ENCODE measurements at regions not wholly inside any gene's neighbourhood (a gene's known extent, or its start where the extent isn't known, plus 50 kb on each side); places are given as distances from the start of the nearest gene placed in this dataset.
"Not testable (repeated sequence)": the region's sequence is repeated elsewhere in the genome, so short reads cannot be mapped to it uniquely, and the experiment has no call there.

DNA sequence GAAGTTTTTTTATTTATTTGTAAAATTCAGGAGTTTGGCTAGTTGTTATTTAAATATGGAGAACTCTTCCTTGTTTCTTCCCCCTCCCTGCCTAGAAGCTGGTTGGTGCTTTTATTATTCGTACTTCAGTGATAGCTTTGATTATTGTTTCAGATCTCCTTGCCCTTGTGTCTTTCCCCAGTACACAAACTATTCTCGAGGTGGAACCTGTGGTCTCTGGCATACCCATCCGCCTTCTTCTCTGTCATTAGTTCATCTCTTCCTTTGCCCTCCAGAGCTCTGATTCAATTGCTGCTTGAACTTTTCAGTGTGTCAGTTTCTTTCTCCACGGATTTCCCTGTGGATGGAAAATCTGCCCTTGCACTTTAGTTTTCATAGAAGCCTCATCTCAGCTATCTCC lies 61.8 kb upstream of the GOLGA6L1 start:
- H3K9me3 ChIP-seq (ENCODE audit: insufficient read depth in 2 of 2, low read depth in 1 of 2, low read length in 1 of 2); H2AK5ac ChIP-seq (ENCODE audit: low read depth, low read length); H3K56ac ChIP-seq (replicated peaks; ENCODE audit: insufficient read length, low read depth, low read length); H3K23me2 ChIP-seq (ENCODE audit: low read depth, low read length); H2BK120ac ChIP-seq (replicated peaks; ENCODE audit: low read depth, low read length); DNase-seq (ENCODE audit: low read depth in 1 of 2, low spot score in 2 of 2); H4K91ac ChIP-seq (replicated peaks; ENCODE audit: insufficient read length, low read length); POLR2A ChIA-PET (ENCODE audit: partially characterized antibody); H4K5ac ChIP-seq (ENCODE audit: insufficient read length, low read depth, low read length); CTCF ChIA-PET (ENCODE audit: partially characterized antibody); H3K14ac ChIP-seq (ENCODE audit: insufficient read length); H3K23ac ChIP-seq (ENCODE audit: insufficient read length); FAIRE-seq; H3K79me2 ChIP-seq (ENCODE audit: control insufficient read depth in 1 of 2, insufficient read depth in 2 of 2, low read length in 2 of 2); H3K4ac ChIP-seq (replicated peaks; ENCODE audit: insufficient read length, low read depth, low read length); H2BK5ac ChIP-seq (ENCODE audit: low read depth, low read length); H3K27me3 ChIP-seq (replicated peaks in 1 of 4; ENCODE audit: control insufficient read depth in 3 of 4, extremely low read depth in 1 of 4, insufficient read depth in 3 of 4, low read length in 3 of 4); H2AFZ ChIP-seq (ENCODE audit: low read length); H3K4me1 ChIP-seq (replicated peaks in 1 of 4; ENCODE audit: control insufficient read depth in 3 of 4, insufficient read depth in 4 of 4, low read length in 3 of 4); H3K4me3 ChIP-seq (ENCODE audit: extremely low read depth in 1 of 4, insufficient read depth in 2 of 4, low read depth in 3 of 4, low read length in 4 of 4); H2BK20ac ChIP-seq (ENCODE audit: low read length); H3K18ac ChIP-seq (ENCODE audit: extremely low read depth, low read length); H3K27ac ChIP-seq (ENCODE audit: low read depth, low read length); H4K20me1 ChIP-seq (replicated peaks in 1 of 2; ENCODE audit: control insufficient read depth in 1 of 2, insufficient read depth in 2 of 2, low read length in 2 of 2); H4K8ac ChIP-seq (ENCODE audit: extremely low read depth, insufficient read depth, low read length); H3K36me3 ChIP-seq (ENCODE audit: control insufficient read depth in 2 of 4, insufficient read depth in 4 of 4, low read length in 3 of 4); H2BK12ac ChIP-seq (ENCODE audit: low read depth, low read length); H3K9ac ChIP-seq (replicated peaks in 1 of 4; ENCODE audit: extremely low read depth in 1 of 4, low read depth in 3 of 4, low read length in 3 of 4); H3K79me1 ChIP-seq (ENCODE audit: low read depth, low read length); H2BK15ac ChIP-seq (ENCODE audit: low read length); H3K4me2 ChIP-seq (ENCODE audit: insufficient read depth in 1 of 2, low read depth in 2 of 2, low read length in 2 of 2): not testable (repeated sequence)
- 78% methylated on average over 3 of the region's 4 CpGs; no CpG with 5 or more reads in 1 of the 2 experiments for WGBS, 2 experiments (ENCODE audit: extremely low coverage in 1 of 2, insufficient coverage in 1 of 2, insufficient read length in 1 of 2, insufficient replicate concordance in 2 of 2, low coverage in 1 of 2, low lambda C conversion rate in 2 of 2, missing lambda C conversion rate in 1 of 2)

DNA sequence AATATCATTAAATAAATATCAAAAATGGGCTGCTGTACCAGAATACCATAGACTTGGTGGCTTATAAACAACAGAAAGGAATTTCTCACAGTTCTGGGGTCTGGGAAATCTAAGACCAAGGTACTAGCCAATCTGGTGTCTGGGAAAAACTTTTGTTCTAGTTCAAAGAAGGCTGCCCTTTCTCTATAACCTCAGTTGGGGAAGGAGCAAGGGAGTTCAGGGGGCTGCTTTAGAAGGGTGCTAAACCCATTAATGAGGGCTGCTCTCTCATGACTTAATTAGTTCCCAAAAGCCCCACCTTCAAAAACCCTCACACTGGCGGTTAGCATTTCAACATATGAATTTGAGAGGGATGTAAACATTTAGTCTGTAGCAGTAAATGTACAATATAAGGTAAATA lies 55.7 kb upstream of the GOLGA6L1 start:
- H2BK15ac ChIP-seq (ENCODE audit: low read length); H3K4me3 ChIP-seq (ENCODE audit: extremely low read depth in 1 of 4, insufficient read depth in 2 of 4, low read depth in 3 of 4, low read length in 4 of 4); H3K4me2 ChIP-seq (ENCODE audit: insufficient read depth in 1 of 2, low read depth in 2 of 2, low read length in 2 of 2); H3K18ac ChIP-seq (ENCODE audit: extremely low read depth, low read length); H2BK20ac ChIP-seq (ENCODE audit: low read length); H3K79me2 ChIP-seq (ENCODE audit: control insufficient read depth in 1 of 2, insufficient read depth in 2 of 2, low read length in 2 of 2); POLR2A ChIA-PET (ENCODE audit: partially characterized antibody); H2BK5ac ChIP-seq (ENCODE audit: low read depth, low read length); H3K27ac ChIP-seq (ENCODE audit: low read depth, low read length); H4K20me1 ChIP-seq (replicated peaks in 1 of 2; ENCODE audit: control insufficient read depth in 1 of 2, insufficient read depth in 2 of 2, low read length in 2 of 2); FAIRE-seq; H3K79me1 ChIP-seq (ENCODE audit: low read depth, low read length); H2BK120ac ChIP-seq (replicated peaks; ENCODE audit: low read depth, low read length); DNase-seq (ENCODE audit: low read depth in 1 of 2, low spot score in 2 of 2); H3K23me2 ChIP-seq (ENCODE audit: low read depth, low read length); H3K27me3 ChIP-seq (replicated peaks in 1 of 4; ENCODE audit: control insufficient read depth in 3 of 4, extremely low read depth in 1 of 4, insufficient read depth in 3 of 4, low read length in 3 of 4); H3K9ac ChIP-seq (replicated peaks in 1 of 4; ENCODE audit: extremely low read depth in 1 of 4, low read depth in 3 of 4, low read length in 3 of 4); H2AFZ ChIP-seq (ENCODE audit: low read length); H4K91ac ChIP-seq (replicated peaks; ENCODE audit: insufficient read length, low read length); H4K5ac ChIP-seq (ENCODE audit: insufficient read length, low read depth, low read length); H3K14ac ChIP-seq (ENCODE audit: insufficient read length); H3K36me3 ChIP-seq (ENCODE audit: control insufficient read depth in 2 of 4, insufficient read depth in 4 of 4, low read length in 3 of 4); H3K23ac ChIP-seq (ENCODE audit: insufficient read length); H3K9me3 ChIP-seq (ENCODE audit: insufficient read depth in 2 of 2, low read depth in 1 of 2, low read length in 1 of 2); H4K8ac ChIP-seq (ENCODE audit: extremely low read depth, insufficient read depth, low read length); CTCF ChIA-PET (ENCODE audit: partially characterized antibody); H2AK5ac ChIP-seq (ENCODE audit: low read depth, low read length); H2BK12ac ChIP-seq (ENCODE audit: low read depth, low read length); H3K4me1 ChIP-seq (replicated peaks in 1 of 4; ENCODE audit: control insufficient read depth in 3 of 4, insufficient read depth in 4 of 4, low read length in 3 of 4); H3K4ac ChIP-seq (replicated peaks; ENCODE audit: insufficient read length, low read depth, low read length); H3K56ac ChIP-seq (replicated peaks; ENCODE audit: insufficient read length, low read depth, low read length): not testable (repeated sequence)
- WGBS, 2 experiments (ENCODE audit: extremely low coverage in 1 of 2, insufficient coverage in 1 of 2, insufficient read length in 1 of 2, insufficient replicate concordance in 2 of 2, low coverage in 1 of 2, low lambda C conversion rate in 2 of 2, missing lambda C conversion rate in 1 of 2), result 71% methylated on average over 1 of the region's 1 CpG; no CpG with 5 or more reads in 1 of the 2 experiments
